M059J (cell line): ENCODE measurements at regions not wholly inside any gene's neighbourhood (a gene's known extent, or its start where the extent isn't known, plus 50 kb on each side); places are given as distances from the start of the nearest gene placed in this dataset.
A peak's percentile ranks its signal among the peaks of the same experiment; 100 is the strongest.

Experiments
- DNase-seq: peaks from one replicate; pipeline ENCODE4 v3.0.0-alpha.2; 2012; ENCODE audit warnings: low read depth

- DNase-seq: no peak
Observed at GRCh38 chr10:131444286-131444685, 132.8 kb upstream of the TCERG1L start.

GRCh38 chr10:131444862-131445461 is 133.4 kb upstream of the TCERG1L start:
- DNase-seq: no peak

GRCh38 chr10:131445623-131446022 is 134.1 kb upstream of the TCERG1L start:
- no peak for DNase-seq

- no peak for DNase-seq
Observed at GRCh38 chr10:131446171-131446570, 134.7 kb upstream of the TCERG1L start.

GRCh38 chr10:131448171-131448570 is 136.7 kb upstream of the TCERG1L start:
- no peak for DNase-seq

- DNase-seq: no peak
Observed at GRCh38 chr10:131448883-131449282, 137.4 kb upstream of the TCERG1L start.

GRCh38 chr10:131450216-131450765 is 138.8 kb upstream of the TCERG1L start:
- no peak for DNase-seq

- DNase-seq: no peak
Observed at GRCh38 chr10:131451407-131452015, 140.0 kb upstream of the TCERG1L start.

- DNase-seq: no peak
Observed at GRCh38 chr10:131452926-131453720, 141.6 kb upstream of the TCERG1L start.

- peak; percentile 13 for DNase-seq
Observed at GRCh38 chr10:131453721-131454634, 142.5 kb upstream of the TCERG1L start.

GRCh38 chr10:131456411-131456810 is 144.9 kb upstream of the TCERG1L start:
- no peak for DNase-seq

GRCh38 chr10:131461093-131461492 is 149.6 kb upstream of the TCERG1L start:
- no peak for DNase-seq

- no peak for DNase-seq
Observed at GRCh38 chr10:131464789-131465188, 153.3 kb upstream of the TCERG1L start.

GRCh38 chr10:131469551-131469950 is 158.0 kb upstream of the TCERG1L start:
- no peak for DNase-seq

GRCh38 chr10:131473645-131474044 is 162.1 kb upstream of the TCERG1L start:
- DNase-seq: no peak

- peak; percentile 2 for DNase-seq
Observed at GRCh38 chr10:131474416-131474815, 162.9 kb upstream of the TCERG1L start.

GRCh38 chr10:131475043-131475442 is 163.5 kb upstream of the TCERG1L start:
- no peak for DNase-seq

- peak; percentile 8 for DNase-seq
Observed at GRCh38 chr10:131475803-131476202, 164.3 kb upstream of the TCERG1L start.

GRCh38 chr10:131477457-131478121 is 166.1 kb upstream of the TCERG1L start:
- DNase-seq: no peak

- no peak for DNase-seq
Observed at GRCh38 chr10:131478377-131478989, 167.0 kb upstream of the TCERG1L start.

- no peak for DNase-seq
Observed at GRCh38 chr10:131480066-131480465, 168.5 kb upstream of the TCERG1L start.
